HEK293 (cell line): ENCODE measurements at regions not wholly inside any gene's neighbourhood (a gene's known extent, or its start where the extent isn't known, plus 50 kb on each side); places are given as distances from the start of the nearest gene placed in this dataset.

Experiments used
- CTCF ChIA-PET: fragments of 350-600 bp; formaldehyde crosslinking; extraction: SDS; loops from one replicate; lab custom pipeline; 2021; ENCODE audit warnings: antibody characterized with exemption; lab: Yijun Ruan, JAX
- POLR2A ChIA-PET: fragments of 300-600 bp; formaldehyde crosslinking; extraction: SDS; loops from one replicate; lab custom pipeline; 2020; ENCODE audit warnings: antibody characterized with exemption, inconsistent platforms; lab: Yijun Ruan, JAX
- H3K27ac ChIP-seq: fragments of 200-500 bp; sonication (Bioruptor generic); 2 replicates; pipeline ENCODE4 v1.5.1; 2014; ENCODE audit warnings: low read depth, low read length, control low read depth, inconsistent platforms; ENCODE audit errors: extremely low read depth
- H3K36me3 ChIP-seq, 2 experiments: fragments of 200-500 bp in 1 of 2; sonication (Bioruptor generic) in 1 of 2; 1 replicate in 1 of 2; 2 replicates in 1 of 2; pipeline ENCODE4 v1.5.1; 2014 to 2017; ENCODE audit warnings: inconsistent platforms in 2 of 2, low read length in 2 of 2; ENCODE audit not compliant: control insufficient read depth in 2 of 2, insufficient read depth in 1 of 2
- H3K4me1 ChIP-seq: fragments of 200-500 bp; sonication (Bioruptor generic); 2 replicates; pipeline ENCODE4 v1.5.1; 2014; ENCODE audit warnings: mild to moderate bottlenecking, low read length, inconsistent platforms; ENCODE audit not compliant: control insufficient read depth, insufficient read depth
- H3K4me3 ChIP-seq: 2 replicates; pipeline ENCODE4 v1.5.1; 2011; ENCODE audit warnings: low read depth, mild to moderate bottlenecking, control low read depth, low read length, moderate library complexity
- H3K9me3 ChIP-seq: fragments of 200-500 bp; sonication (Bioruptor generic); 2 replicates; pipeline ENCODE4 v1.5.1; 2014; ENCODE audit warnings: low read depth, low read length, inconsistent platforms; ENCODE audit not compliant: control insufficient read depth, insufficient read depth
- GLI2 ChIP-seq: fragments of 450-650 bp; formaldehyde crosslinking; IDR thresholded peaks from 2 replicates; pipeline ENCODE4; 2017; ENCODE audit warnings: missing biosample characterization, missing genetic modification characterization, low read depth, borderline replicate concordance
- HOXD13 ChIP-seq: sonication (generic); formaldehyde crosslinking; IDR thresholded peaks from 2 replicates; pipeline ENCODE4 v1.8.0; 2022; ENCODE audit warnings: missing genetic modification reagents, borderline replicate concordance
- IKZF3 ChIP-seq: fragments of 450-650 bp; IDR thresholded peaks from 2 replicates; pipeline ENCODE4 v1.5.0; 2018; ENCODE audit warnings: missing biosample characterization, mild to moderate bottlenecking, missing genetic modification characterization, moderate library complexity
- KLF1 ChIP-seq: fragments of 450-650 bp; formaldehyde crosslinking; IDR thresholded peaks from 2 replicates; pipeline ENCODE4 v1.5.1; 2016; ENCODE audit warnings: missing biosample characterization, missing genetic modification characterization
- KLF16 ChIP-seq: fragments of 450-650 bp; formaldehyde crosslinking; IDR thresholded peaks from 2 replicates; pipeline ENCODE4 v1.5.1; 2017; ENCODE audit warnings: missing biosample characterization, missing genetic modification characterization
- KLF9 ChIP-seq: fragments of 450-650 bp; formaldehyde crosslinking; IDR thresholded peaks from 2 replicates; pipeline ENCODE4 v1.5.1; 2016; ENCODE audit warnings: missing biosample characterization, missing genetic modification characterization, low read depth
- OVOL3 ChIP-seq: fragments of 450-650 bp; formaldehyde crosslinking; IDR thresholded peaks from 2 replicates; pipeline ENCODE4 v1.5.1; 2016; ENCODE audit warnings: missing biosample characterization, missing genetic modification characterization
- SP7 ChIP-seq: fragments of 450-650 bp; formaldehyde crosslinking; IDR thresholded peaks from 2 replicates; pipeline ENCODE4 v1.5.1; 2016; ENCODE audit warnings: missing biosample characterization, missing genetic modification characterization
- ZBTB1 ChIP-seq: fragments of 450-650 bp; formaldehyde crosslinking; IDR thresholded peaks from 2 replicates; pipeline ENCODE4 v1.5.1; 2016; ENCODE audit warnings: missing biosample characterization, missing genetic modification characterization
- ZBTB17 ChIP-seq: fragments of 450-650 bp; formaldehyde crosslinking; IDR thresholded peaks from 2 replicates; pipeline ENCODE4 v1.5.1; 2016; ENCODE audit warnings: missing biosample characterization, missing genetic modification characterization
- ZFP37 ChIP-seq: fragments of 450-650 bp; formaldehyde crosslinking; IDR thresholded peaks from 2 replicates; pipeline ENCODE4 v1.5.1; 2016; ENCODE audit warnings: missing biosample characterization, missing genetic modification characterization
- ZNF10 ChIP-seq: fragments of 450-650 bp; formaldehyde crosslinking; IDR thresholded peaks from 2 replicates; pipeline ENCODE4 v1.5.1; 2017; ENCODE audit warnings: missing biosample characterization, missing genetic modification characterization
- ZNF140 ChIP-seq: fragments of 450-650 bp; formaldehyde crosslinking; IDR thresholded peaks from 2 replicates; pipeline ENCODE4 v1.5.1; 2016; ENCODE audit warnings: missing biosample characterization, missing genetic modification characterization
- ZNF2 ChIP-seq: fragments of 450-650 bp; formaldehyde crosslinking; IDR thresholded peaks from 2 replicates; pipeline ENCODE4 v1.5.1; 2016; ENCODE audit warnings: missing biosample characterization, missing genetic modification characterization
- ZNF202 ChIP-seq: fragments of 450-650 bp; formaldehyde crosslinking; IDR thresholded peaks from 2 replicates; pipeline ENCODE4 v1.5.1; 2016; ENCODE audit warnings: missing biosample characterization, missing genetic modification characterization, borderline replicate concordance
- ZNF48 ChIP-seq: fragments of 450-650 bp; formaldehyde crosslinking; IDR thresholded peaks from 2 replicates; pipeline ENCODE4 v1.5.1; 2016; ENCODE audit warnings: missing biosample characterization, missing genetic modification characterization
- ZNF529 ChIP-seq: fragments of 450-650 bp; formaldehyde crosslinking; IDR thresholded peaks from 2 replicates; pipeline ENCODE4 v1.5.1; 2017; ENCODE audit warnings: missing genetic modification characterization, missing biosample characterization; ENCODE audit not compliant: insufficient replicate concordance
- ZNF621 ChIP-seq: fragments of 450-650 bp; formaldehyde crosslinking; IDR thresholded peaks from 2 replicates; pipeline ENCODE4 v1.5.1; 2017; ENCODE audit warnings: missing biosample characterization, missing genetic modification characterization
- ZNF701 ChIP-seq: fragments of 450-650 bp; formaldehyde crosslinking; IDR thresholded peaks from 2 replicates; pipeline ENCODE4 v1.5.1; 2016; ENCODE audit warnings: missing biosample characterization, missing genetic modification characterization
- ZNF76 ChIP-seq: fragments of 450-650 bp; formaldehyde crosslinking; IDR thresholded peaks from 2 replicates; pipeline ENCODE4; 2016; ENCODE audit warnings: low read depth, missing biosample characterization, missing genetic modification characterization, borderline replicate concordance
- ZNF776 ChIP-seq: fragments of 450-650 bp; formaldehyde crosslinking; IDR thresholded peaks from 2 replicates; pipeline ENCODE4 v1.5.0; 2017; ENCODE audit warnings: missing biosample characterization, missing genetic modification characterization, borderline replicate concordance
- ZNF830 ChIP-seq: fragments of 450-650 bp; IDR thresholded peaks from 2 replicates; pipeline ENCODE4 v1.5.0; 2018; ENCODE audit warnings: missing biosample characterization, missing genetic modification characterization, low read depth, mild to moderate bottlenecking, moderate library complexity
- ZSCAN16 ChIP-seq: fragments of 450-650 bp; formaldehyde crosslinking; IDR thresholded peaks from 2 replicates; pipeline ENCODE4 v1.5.1; 2016; ENCODE audit warnings: missing biosample characterization, missing genetic modification characterization
- ZSCAN23 ChIP-seq: fragments of 450-650 bp; formaldehyde crosslinking; IDR thresholded peaks from 2 replicates; pipeline ENCODE4 v1.5.1; 2016; ENCODE audit warnings: missing biosample characterization, missing genetic modification characterization
- TF ChIP-seq, protein P1 (sequence below): fragments of 450-650 bp; formaldehyde crosslinking; IDR thresholded peaks from 2 replicates; pipeline ENCODE4 v1.5.1; 2017; ENCODE audit warnings: missing biosample characterization, missing genetic modification characterization
- TF ChIP-seq, protein P2 (sequence below): fragments of 450-650 bp; formaldehyde crosslinking; optimal IDR thresholded peaks from 2 replicates; pipeline ENCODE3; 2016; ENCODE audit warnings: missing biosample characterization, mild to moderate bottlenecking, missing genetic modification characterization
- TF ChIP-seq, protein P3 (sequence below): fragments of 450-650 bp; formaldehyde crosslinking; IDR thresholded peaks from 2 replicates; pipeline ENCODE4 v1.5.1; 2016; ENCODE audit warnings: missing biosample characterization, missing genetic modification characterization
- TF ChIP-seq, protein P4 (sequence below): fragments of 450-650 bp; formaldehyde crosslinking; IDR thresholded peaks from 2 replicates; pipeline ENCODE4 v1.5.1; 2017; ENCODE audit warnings: missing biosample characterization, missing genetic modification characterization

DNA sequence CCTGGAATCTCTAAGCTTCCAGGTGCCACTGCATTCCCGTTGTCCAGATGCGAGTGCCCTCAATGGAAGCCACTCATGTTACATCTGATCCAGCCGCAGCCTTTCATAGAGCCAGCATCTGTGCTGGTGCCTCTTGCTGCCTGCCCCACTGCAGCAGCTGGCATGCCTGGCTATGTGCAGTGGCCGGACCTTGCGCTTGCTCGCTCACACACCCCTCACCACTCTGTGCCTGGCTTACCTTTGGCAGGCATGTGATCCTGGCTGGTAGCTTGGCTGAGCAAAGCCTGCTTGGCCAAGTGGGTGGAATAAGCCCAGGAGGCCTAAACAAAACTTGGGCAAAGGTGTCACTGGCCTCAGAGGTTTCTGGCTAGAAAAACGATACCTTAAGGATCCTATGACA, 59.5 kb upstream of the CDKN2AIP start:
- Histone ChIP-seq H3K36me3 (no peaks in the 10 kb centered on the region), H3K4me1 (no peaks in the 10 kb centered on the region), H3K27ac (no peak overlapping the region), H3K4me3 (no peak overlapping the region), H3K9me3 (no peaks in the 10 kb centered on the region)
- CTCF ChIA-PET: no interaction called here
- TF ChIP-seq ZBTB17 (no peak), ZNF621 (tag by site-specific recombination) (no peak), ZNF701 (no peak), ZSCAN23 (tag by site-specific recombination) (no peak), HOXD13 (CRISPR knock-in tag) (no peak), ZNF529 (tag by site-specific recombination) (no peak), ZNF776 (tag by site-specific recombination) (no peak), KLF16 (tag by site-specific recombination) (no peak), ZNF2 (tag by site-specific recombination) (no peak), ZNF48 (tag by site-specific recombination) (no peak), ZNF202 (tag by site-specific recombination) (no peak), ZNF140 (tag by site-specific recombination) (no peak), SP7 (tag by site-specific recombination) (no peak), KLF9 (tag by site-specific recombination) (no peak), ZNF76 (tag by site-specific recombination) (no peak), ZNF10 (tag by site-specific recombination) (no peak), ZBTB1 (tag by site-specific recombination) (no peak)
- TF ChIP-seq, protein P1, sequence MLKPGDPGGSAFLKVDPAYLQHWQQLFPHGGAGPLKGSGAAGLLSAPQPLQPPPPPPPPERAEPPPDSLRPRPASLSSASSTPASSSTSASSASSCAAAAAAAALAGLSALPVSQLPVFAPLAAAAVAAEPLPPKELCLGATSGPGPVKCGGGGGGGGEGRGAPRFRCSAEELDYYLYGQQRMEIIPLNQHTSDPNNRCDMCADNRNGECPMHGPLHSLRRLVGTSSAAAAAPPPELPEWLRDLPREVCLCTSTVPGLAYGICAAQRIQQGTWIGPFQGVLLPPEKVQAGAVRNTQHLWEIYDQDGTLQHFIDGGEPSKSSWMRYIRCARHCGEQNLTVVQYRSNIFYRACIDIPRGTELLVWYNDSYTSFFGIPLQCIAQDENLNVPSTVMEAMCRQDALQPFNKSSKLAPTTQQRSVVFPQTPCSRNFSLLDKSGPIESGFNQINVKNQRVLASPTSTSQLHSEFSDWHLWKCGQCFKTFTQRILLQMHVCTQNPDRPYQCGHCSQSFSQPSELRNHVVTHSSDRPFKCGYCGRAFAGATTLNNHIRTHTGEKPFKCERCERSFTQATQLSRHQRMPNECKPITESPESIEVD (tag by site-specific recombination): no peak
- TF ChIP-seq, protein P2, sequence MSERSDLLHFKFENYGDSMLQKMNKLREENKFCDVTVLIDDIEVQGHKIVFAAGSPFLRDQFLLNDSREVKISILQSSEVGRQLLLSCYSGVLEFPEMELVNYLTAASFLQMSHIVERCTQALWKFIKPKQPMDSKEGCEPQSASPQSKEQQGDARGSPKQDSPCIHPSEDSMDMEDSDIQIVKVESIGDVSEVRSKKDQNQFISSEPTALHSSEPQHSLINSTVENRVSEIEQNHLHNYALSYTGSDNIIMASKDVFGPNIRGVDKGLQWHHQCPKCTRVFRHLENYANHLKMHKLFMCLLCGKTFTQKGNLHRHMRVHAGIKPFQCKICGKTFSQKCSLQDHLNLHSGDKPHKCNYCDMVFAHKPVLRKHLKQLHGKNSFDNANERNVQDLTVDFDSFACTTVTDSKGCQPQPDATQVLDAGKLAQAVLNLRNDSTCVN (tag by site-specific recombination): no peak
- TF ChIP-seq, protein P3, sequence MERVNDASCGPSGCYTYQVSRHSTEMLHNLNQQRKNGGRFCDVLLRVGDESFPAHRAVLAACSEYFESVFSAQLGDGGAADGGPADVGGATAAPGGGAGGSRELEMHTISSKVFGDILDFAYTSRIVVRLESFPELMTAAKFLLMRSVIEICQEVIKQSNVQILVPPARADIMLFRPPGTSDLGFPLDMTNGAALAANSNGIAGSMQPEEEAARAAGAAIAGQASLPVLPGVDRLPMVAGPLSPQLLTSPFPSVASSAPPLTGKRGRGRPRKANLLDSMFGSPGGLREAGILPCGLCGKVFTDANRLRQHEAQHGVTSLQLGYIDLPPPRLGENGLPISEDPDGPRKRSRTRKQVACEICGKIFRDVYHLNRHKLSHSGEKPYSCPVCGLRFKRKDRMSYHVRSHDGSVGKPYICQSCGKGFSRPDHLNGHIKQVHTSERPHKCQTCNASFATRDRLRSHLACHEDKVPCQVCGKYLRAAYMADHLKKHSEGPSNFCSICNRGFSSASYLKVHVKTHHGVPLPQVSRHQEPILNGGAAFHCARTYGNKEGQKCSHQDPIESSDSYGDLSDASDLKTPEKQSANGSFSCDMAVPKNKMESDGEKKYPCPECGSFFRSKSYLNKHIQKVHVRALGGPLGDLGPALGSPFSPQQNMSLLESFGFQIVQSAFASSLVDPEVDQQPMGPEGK (tag by site-specific recombination): no peak
- POLR2A ChIA-PET: no interaction called here

DNA sequence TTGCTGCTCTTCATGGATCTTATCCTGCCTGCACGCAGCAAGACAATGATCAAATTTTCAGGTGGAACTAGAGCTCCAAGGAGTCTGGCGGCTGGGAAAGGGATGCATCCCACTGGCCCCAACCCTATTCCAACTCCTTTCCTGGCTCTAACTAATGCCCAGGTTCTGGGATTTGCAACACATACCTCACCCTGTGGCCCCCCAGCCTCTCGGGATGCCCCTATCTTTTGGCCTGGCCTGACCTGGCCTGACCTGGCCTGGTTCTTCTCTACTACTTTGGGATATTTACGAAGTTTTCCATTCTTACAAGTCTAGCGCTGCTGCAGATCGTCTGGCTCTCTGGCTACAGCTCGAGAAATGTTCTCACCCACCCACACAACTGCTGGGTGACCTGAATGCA, 56.4 kb upstream of the CDKN2AIP start:
- Histone ChIP-seq H3K27ac (no peak overlapping the region), H3K4me3 (no peak overlapping the region), H3K9me3 (no peaks in the 10 kb centered on the region), H3K36me3 (no peaks in the 10 kb centered on the region), H3K4me1 (no peaks in the 10 kb centered on the region)
- TF ChIP-seq ZSCAN16: no peak
- TF ChIP-seq KLF1 (tag by site-specific recombination): no peak
- no peak for TF ChIP-seq ZNF830 (tag by site-specific recombination)
- TF ChIP-seq GLI2 (tag by site-specific recombination): no peak
- TF ChIP-seq, protein P4, sequence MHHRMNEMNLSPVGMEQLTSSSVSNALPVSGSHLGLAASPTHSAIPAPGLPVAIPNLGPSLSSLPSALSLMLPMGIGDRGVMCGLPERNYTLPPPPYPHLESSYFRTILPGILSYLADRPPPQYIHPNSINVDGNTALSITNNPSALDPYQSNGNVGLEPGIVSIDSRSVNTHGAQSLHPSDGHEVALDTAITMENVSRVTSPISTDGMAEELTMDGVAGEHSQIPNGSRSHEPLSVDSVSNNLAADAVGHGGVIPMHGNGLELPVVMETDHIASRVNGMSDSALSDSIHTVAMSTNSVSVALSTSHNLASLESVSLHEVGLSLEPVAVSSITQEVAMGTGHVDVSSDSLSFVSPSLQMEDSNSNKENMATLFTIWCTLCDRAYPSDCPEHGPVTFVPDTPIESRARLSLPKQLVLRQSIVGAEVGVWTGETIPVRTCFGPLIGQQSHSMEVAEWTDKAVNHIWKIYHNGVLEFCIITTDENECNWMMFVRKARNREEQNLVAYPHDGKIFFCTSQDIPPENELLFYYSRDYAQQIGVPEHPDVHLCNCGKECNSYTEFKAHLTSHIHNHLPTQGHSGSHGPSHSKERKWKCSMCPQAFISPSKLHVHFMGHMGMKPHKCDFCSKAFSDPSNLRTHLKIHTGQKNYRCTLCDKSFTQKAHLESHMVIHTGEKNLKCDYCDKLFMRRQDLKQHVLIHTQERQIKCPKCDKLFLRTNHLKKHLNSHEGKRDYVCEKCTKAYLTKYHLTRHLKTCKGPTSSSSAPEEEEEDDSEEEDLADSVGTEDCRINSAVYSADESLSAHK: no peak
- no peak for TF ChIP-seq IKZF3 (tag by site-specific recombination)
- no peak for TF ChIP-seq OVOL3 (tag by site-specific recombination)
- no peak for TF ChIP-seq ZFP37 (tag by site-specific recombination)
- ChIA-PET CTCF (no interaction called here), POLR2A (no interaction called here)
